Bronchial epithelial cell (primary cell): ENCODE measurements at regions not wholly inside any gene's neighbourhood (a gene's known extent, or its start where the extent isn't known, plus 50 kb on each side); places are given as distances from the start of the nearest gene placed in this dataset.

Experiments
- DNase-seq: peaks from one replicate; pipeline ENCODE4 v3.0.0-alpha.2; 2010; ENCODE audit warnings: low read depth
- FAIRE-seq: peaks from 2 replicates; lab custom pipeline; 2011; peaks lifted over from hg19 to GRCh38; lab: Jason Lieb, UNC
- H3K27me3 ChIP-seq: 2 replicates; pipeline ENCODE4 v1.5.1; 2011; ENCODE audit warnings: low read length; ENCODE audit not compliant: control insufficient read depth, insufficient read depth
- H3K36me3 ChIP-seq: 2 replicates; pipeline ENCODE4 v1.5.1; 2011; ENCODE audit warnings: low read length; ENCODE audit not compliant: control insufficient read depth, insufficient read depth
- H3K4me3 ChIP-seq: 2 replicates; pipeline ENCODE4 v1.5.1; 2011; ENCODE audit warnings: mild to moderate bottlenecking, low read depth, low read length, control low read depth
- TF ChIP-seq, protein P1 (sequence below): IDR thresholded peaks from 2 replicates; pipeline ENCODE4 v1.5.1; 2011; ENCODE audit warnings: mild to moderate bottlenecking, moderate library complexity, low read length, control low read depth, inconsistent platforms; ENCODE audit not compliant: insufficient read depth, severe bottlenecking

DNA sequence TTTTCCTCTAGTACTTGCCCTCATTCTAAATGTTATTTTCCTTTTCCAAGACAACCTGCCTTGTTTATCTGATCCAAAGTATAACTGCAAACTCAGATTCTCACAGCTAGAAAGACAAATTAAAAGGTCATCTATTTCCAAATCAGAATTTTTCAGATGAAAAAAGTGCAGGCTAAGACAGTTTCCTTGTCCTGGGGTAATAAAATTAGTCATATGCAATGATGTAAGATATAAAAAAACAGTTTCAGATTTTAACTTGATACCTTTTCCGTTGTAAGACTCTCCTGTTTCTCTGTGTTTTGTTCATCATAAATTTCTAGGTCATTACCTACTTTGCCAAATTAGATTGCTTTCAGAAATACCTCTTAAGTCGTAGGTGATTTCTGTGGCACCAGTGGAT, 238.4 kb upstream of the PEX5L start:
- TF ChIP-seq, protein P1, sequence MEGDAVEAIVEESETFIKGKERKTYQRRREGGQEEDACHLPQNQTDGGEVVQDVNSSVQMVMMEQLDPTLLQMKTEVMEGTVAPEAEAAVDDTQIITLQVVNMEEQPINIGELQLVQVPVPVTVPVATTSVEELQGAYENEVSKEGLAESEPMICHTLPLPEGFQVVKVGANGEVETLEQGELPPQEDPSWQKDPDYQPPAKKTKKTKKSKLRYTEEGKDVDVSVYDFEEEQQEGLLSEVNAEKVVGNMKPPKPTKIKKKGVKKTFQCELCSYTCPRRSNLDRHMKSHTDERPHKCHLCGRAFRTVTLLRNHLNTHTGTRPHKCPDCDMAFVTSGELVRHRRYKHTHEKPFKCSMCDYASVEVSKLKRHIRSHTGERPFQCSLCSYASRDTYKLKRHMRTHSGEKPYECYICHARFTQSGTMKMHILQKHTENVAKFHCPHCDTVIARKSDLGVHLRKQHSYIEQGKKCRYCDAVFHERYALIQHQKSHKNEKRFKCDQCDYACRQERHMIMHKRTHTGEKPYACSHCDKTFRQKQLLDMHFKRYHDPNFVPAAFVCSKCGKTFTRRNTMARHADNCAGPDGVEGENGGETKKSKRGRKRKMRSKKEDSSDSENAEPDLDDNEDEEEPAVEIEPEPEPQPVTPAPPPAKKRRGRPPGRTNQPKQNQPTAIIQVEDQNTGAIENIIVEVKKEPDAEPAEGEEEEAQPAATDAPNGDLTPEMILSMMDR, result no peak

DNA sequence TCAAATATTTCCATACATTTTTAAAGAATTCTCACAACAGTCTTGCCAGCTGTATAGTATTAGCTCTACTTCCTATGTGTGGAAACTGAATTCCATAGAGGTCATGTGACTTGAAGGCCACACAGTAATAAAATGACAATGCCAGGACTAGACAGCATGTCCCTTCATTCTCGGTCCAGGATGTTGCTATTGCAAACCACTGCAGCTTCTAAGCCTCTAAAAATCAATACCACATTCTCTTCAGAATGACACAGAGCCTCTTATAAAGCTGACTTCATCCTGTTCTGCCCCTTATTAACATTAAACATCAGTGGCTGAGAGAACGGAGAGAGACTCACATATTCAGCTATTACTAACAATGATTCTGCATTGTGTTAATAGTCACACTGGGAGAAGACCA, 240.3 kb upstream of the PEX5L start:
- no peak for DNase-seq
- TF ChIP-seq, protein P1, result no peak
- no peak overlapping the region for H3K4me3 ChIP-seq

More for the DNA sequence above, 238.4 kb upstream of the PEX5L start:
- H3K36me3 ChIP-seq, result no peaks in the 10 kb centered on the region
- H3K27me3 ChIP-seq, result no peaks in the 10 kb centered on the region
- FAIRE-seq (no peak), DNase-seq (peak; percentile 48)
- H3K4me3 ChIP-seq, result no peak overlapping the region

DNA sequence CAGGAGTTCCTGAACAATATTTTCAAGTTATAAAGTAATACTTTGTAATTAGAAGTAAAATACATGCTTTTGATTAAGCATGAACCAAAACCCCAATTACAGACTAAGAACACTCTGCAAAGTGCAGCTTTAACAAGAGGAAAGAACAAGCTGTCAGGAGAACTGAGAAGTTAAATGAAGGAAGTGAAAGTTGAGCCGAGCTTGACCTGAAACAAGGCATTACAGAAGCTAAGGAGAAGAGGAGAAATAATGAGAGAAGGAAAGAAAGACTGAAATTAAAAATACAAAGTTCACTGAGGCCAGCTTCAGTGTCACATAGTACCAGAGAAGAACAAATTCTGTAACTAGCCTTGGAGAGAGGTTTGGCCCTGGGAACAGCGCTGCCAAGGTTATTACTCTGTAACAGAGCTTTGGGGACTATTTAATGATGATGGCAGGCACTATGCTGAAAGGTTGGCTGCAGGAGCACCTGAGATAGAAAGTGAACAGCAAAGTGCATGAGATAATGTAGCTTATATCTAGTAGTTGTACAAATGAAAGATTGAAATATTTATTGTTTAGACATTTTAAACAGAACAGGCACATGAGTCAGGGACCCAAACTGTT, 241.9 kb upstream of the PEX5L start:
- H3K4me3 ChIP-seq, result no peak overlapping the region
- no peaks in the 10 kb centered on the region for H3K27me3 ChIP-seq
- TF ChIP-seq, protein P1, result no peak
- DNase-seq, result no peak
- no peaks in the 10 kb centered on the region for H3K36me3 ChIP-seq
- no peak for FAIRE-seq

More for the DNA sequence above, 240.3 kb upstream of the PEX5L start:
- no peaks in the 10 kb centered on the region for H3K36me3 ChIP-seq
- H3K27me3 ChIP-seq, result no peaks in the 10 kb centered on the region
- no peak for FAIRE-seq

DNA sequence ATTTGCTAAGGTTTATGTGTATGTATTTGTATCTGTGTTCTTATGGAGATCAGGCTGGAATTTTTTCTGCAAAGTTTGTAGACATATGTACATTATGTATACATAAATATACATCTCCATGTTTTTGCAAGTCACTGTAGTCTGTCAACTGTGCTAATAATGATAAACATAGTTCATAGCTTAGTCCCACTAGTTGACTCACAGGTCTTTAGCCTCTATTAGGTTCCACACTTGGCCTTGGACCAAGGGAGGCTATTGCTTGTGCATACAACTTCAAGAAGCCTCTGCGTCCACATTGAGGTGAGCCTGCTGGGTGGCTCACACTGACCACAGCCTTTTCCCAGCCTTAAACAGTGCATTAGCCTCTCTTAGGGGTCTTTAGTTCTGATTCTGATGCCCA, 243.8 kb upstream of the PEX5L start:
- DNase-seq, result peak; percentile 83
- Histone ChIP-seq H3K36me3 (no peaks in the 10 kb centered on the region), H3K27me3 (no peaks in the 10 kb centered on the region), H3K4me3 (no peak overlapping the region)
- TF ChIP-seq, protein P1, result no peak
- no peak for FAIRE-seq

DNA sequence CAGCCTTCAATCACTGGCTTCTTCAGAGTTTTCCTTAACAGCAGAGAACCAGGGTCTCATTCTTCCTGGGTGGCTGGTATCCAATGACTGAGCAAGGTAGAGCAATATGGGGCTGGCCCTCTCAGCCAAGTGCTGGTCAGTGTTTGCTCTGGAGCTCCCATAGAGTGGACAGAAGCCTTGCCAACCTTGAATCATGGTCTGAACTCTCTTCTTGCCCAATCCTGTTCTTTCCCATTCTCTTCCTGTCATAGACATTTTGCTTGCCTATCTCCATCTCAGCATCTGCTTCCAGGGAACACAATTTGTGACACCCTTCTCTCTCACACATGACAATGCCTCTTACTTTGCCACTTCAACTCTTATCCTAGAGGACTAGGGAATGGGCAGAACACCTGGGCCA, 245.6 kb upstream of the PEX5L start:
- Histone ChIP-seq H3K36me3 (no peaks in the 10 kb centered on the region), H3K27me3 (no peaks in the 10 kb centered on the region), H3K4me3 (no peak overlapping the region)
- FAIRE-seq (no peak), DNase-seq (no peak)
- TF ChIP-seq, protein P1, result no peak

DNA sequence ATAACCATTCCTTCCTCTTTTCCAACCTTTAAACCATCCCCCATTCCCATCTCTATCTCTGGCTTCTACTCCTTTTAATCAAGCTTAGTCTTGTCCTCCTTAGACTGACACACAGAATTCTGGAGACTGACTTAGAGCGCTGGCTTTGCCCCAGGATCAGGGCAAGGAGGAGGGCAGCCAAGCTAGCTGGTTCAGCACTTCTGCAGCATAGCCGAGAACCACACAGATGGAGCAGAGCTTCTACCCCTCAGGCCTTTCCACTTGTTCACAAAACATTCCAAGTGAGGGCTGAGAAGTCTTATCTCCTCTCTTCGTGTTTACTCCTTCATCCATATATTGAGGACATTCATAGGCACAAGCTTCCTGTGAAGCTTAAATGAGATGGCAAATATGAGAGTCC, 246.5 kb upstream of the PEX5L start:
- Histone ChIP-seq H3K36me3 (no peaks in the 10 kb centered on the region), H3K27me3 (no peaks in the 10 kb centered on the region), H3K4me3 (no peak overlapping the region)
- DNase-seq, result no peak
- TF ChIP-seq, protein P1, result no peak
- FAIRE-seq, result no peak
